H1 (cell line): ENCODE measurements at regions not wholly inside any gene's neighbourhood (a gene's known extent, or its start where the extent isn't known, plus 50 kb on each side); places are given as distances from the start of the nearest gene placed in this dataset.

Experiments used
- CTCF ChIA-PET: fragments of 300-600 bp; sonication (Branson Sonifier 250); formaldehyde crosslinking; loops from one replicate; lab custom pipeline; 2021; ENCODE audit not compliant: partially characterized antibody; lab: Charles Lee
- POLR2A ChIA-PET: fragments of 300-600 bp; sonication (Branson Sonifier 250); formaldehyde crosslinking; loops from one replicate; lab custom pipeline; 2021; ENCODE audit warnings: inconsistent platforms; ENCODE audit not compliant: partially characterized antibody; lab: Charles Lee
- DNase-seq, 2 experiments: peaks; one replicate each; pipeline versions ENCODE4 v3.0.0 to v3.0.0-alpha.2; 2010 to 2022; ENCODE audit warnings: low spot score in 2 of 2, low read depth in 1 of 2, mixed read lengths in 1 of 2
- FAIRE-seq: peaks from 2 replicates; lab custom pipeline; 2011; peaks lifted over from hg19 to GRCh38; lab: Jason Lieb, UNC
- H2AFZ ChIP-seq: 2 replicates; pipeline ENCODE4 v1.8.1; 2012; ENCODE audit warnings: low read length, inconsistent platforms
- H2AK5ac ChIP-seq: 2 replicates; pipeline ENCODE4 v1.6.1; 2013; ENCODE audit warnings: low read depth, low read length
- H2BK120ac ChIP-seq: replicated peaks from 2 replicates; pipeline ENCODE3; 2013; ENCODE audit warnings: low read depth, low read length, inconsistent platforms
- H2BK12ac ChIP-seq: 2 replicates; pipeline ENCODE4 v1.6.1; 2013; ENCODE audit warnings: low read depth, low read length
- H2BK15ac ChIP-seq: 2 replicates; pipeline ENCODE4 v1.6.1; 2013; ENCODE audit warnings: low read length
- H2BK20ac ChIP-seq: 2 replicates; pipeline ENCODE4 v1.6.1; 2013; ENCODE audit warnings: low read length
- H2BK5ac ChIP-seq: 2 replicates; pipeline ENCODE4 v1.6.1; 2013; ENCODE audit warnings: low read depth, low read length
- H3K14ac ChIP-seq: 2 replicates; pipeline ENCODE4 v1.6.1; 2013; ENCODE audit warnings: inconsistent platforms; ENCODE audit not compliant: insufficient read length
- H3K18ac ChIP-seq: 2 replicates; pipeline ENCODE4 v1.6.1; 2013; ENCODE audit warnings: low read length; ENCODE audit errors: extremely low read depth
- H3K23ac ChIP-seq: 2 replicates; pipeline ENCODE4 v1.6.1; 2013; ENCODE audit warnings: inconsistent platforms; ENCODE audit not compliant: insufficient read length
- H3K23me2 ChIP-seq: 2 replicates; pipeline ENCODE4 v1.6.1; 2013; ENCODE audit warnings: low read depth, low read length
- H3K27ac ChIP-seq: 2 replicates; pipeline ENCODE4 v1.6.1; 2011; ENCODE audit warnings: low read depth, low read length, inconsistent platforms
- H3K27me3 ChIP-seq, 4 experiments: replicated peaks in 1 of 4; 1 replicate in 1 of 4; 2 replicates in 3 of 4; pipeline versions ENCODE4 v1.6.1 to v1.8.1; 2011 to 2013; ENCODE audit warnings: low read length in 3 of 4, mild to moderate bottlenecking in 3 of 4, inconsistent platforms in 2 of 4, mixed read lengths in 2 of 4, moderate library complexity in 1 of 4; ENCODE audit not compliant: control insufficient read depth in 3 of 4, insufficient read depth in 3 of 4; ENCODE audit errors: extremely low read depth in 1 of 4
- H3K36me3 ChIP-seq, 4 experiments: 2 replicates each; pipeline versions ENCODE4 v1.6.1 to v1.8.1; 2011 to 2013; ENCODE audit warnings: mild to moderate bottlenecking in 4 of 4, low read length in 3 of 4, moderate library complexity in 2 of 4, control low read depth in 1 of 4, inconsistent platforms in 1 of 4; ENCODE audit not compliant: insufficient read depth in 4 of 4, control insufficient read depth in 2 of 4
- H3K4ac ChIP-seq: replicated peaks from 2 replicates; pipeline ENCODE3; 2013; ENCODE audit warnings: low read length, low read depth, mixed read lengths, inconsistent platforms; ENCODE audit not compliant: insufficient read length
- H3K4me1 ChIP-seq, 4 experiments: replicated peaks in 1 of 4; 1 replicate in 1 of 4; 2 replicates in 3 of 4; pipeline versions ENCODE4 v1.6.1 to v1.8.1; 2011 to 2013; ENCODE audit warnings: low read length in 3 of 4, inconsistent platforms in 2 of 4, mixed read lengths in 1 of 4; ENCODE audit not compliant: insufficient read depth in 4 of 4, control insufficient read depth in 3 of 4
- H3K4me2 ChIP-seq, 2 experiments: 2 replicates each; pipeline versions ENCODE4 v1.6.1 to v1.8.1; 2011 to 2013; ENCODE audit warnings: low read depth in 2 of 2, low read length in 2 of 2, control low read depth in 1 of 2, inconsistent platforms in 1 of 2, mild to moderate bottlenecking in 1 of 2; ENCODE audit not compliant: insufficient read depth in 1 of 2
- H3K4me3 ChIP-seq, 4 experiments: fragments of 200-600, 300-600 bp in 1 of 4; sonication (generic), shearing (Covaris generic), sonication (Bioruptor Twin) in 1 of 4; 2 replicates each; pipeline versions ENCODE4 v1.5.1 to v1.8.1; 2011 to 2016; ENCODE audit warnings: low read length in 4 of 4, low read depth in 3 of 4, control low read depth in 2 of 4, inconsistent platforms in 2 of 4, mild to moderate bottlenecking in 2 of 4, mixed read lengths in 1 of 4, moderate library complexity in 1 of 4; ENCODE audit not compliant: insufficient read depth in 2 of 4; ENCODE audit errors: extremely low read depth in 1 of 4
- H3K56ac ChIP-seq: replicated peaks from 2 replicates; pipeline ENCODE3; 2013; ENCODE audit warnings: low read depth, mild to moderate bottlenecking, mixed read lengths, low read length, inconsistent platforms; ENCODE audit not compliant: insufficient read length
- H3K79me1 ChIP-seq: 2 replicates; pipeline ENCODE4 v1.6.1; 2013; ENCODE audit warnings: low read depth, low read length, control low read depth
- H3K79me2 ChIP-seq, 2 experiments: 2 replicates each; pipeline versions ENCODE4 v1.6.1 to v1.8.1; 2012 to 2013; ENCODE audit warnings: low read length in 2 of 2, mild to moderate bottlenecking in 2 of 2, inconsistent platforms in 1 of 2; ENCODE audit not compliant: insufficient read depth in 2 of 2, control insufficient read depth in 1 of 2
- H3K9ac ChIP-seq, 4 experiments: replicated peaks in 1 of 4; 1 replicate in 1 of 4; 2 replicates in 3 of 4; pipeline versions ENCODE4 v1.6.1 to v1.8.1; 2011 to 2013; ENCODE audit warnings: low read depth in 3 of 4, low read length in 3 of 4, control low read depth in 2 of 4, mild to moderate bottlenecking in 2 of 4, moderate library complexity in 2 of 4, inconsistent platforms in 1 of 4; ENCODE audit errors: extremely low read depth in 1 of 4
- H3K9me3 ChIP-seq, 2 experiments: 2 replicates each; pipeline versions ENCODE4 v1.6.1 to v1.8.1; 2012 to 2013; ENCODE audit warnings: mild to moderate bottlenecking in 2 of 2, moderate library complexity in 2 of 2, control low read depth in 1 of 2, inconsistent platforms in 1 of 2, low read depth in 1 of 2, low read length in 1 of 2, mixed read lengths in 1 of 2; ENCODE audit not compliant: insufficient read depth in 2 of 2
- H4K20me1 ChIP-seq, 2 experiments: replicated peaks in 1 of 2; 2 replicates each; pipeline versions ENCODE3 to v1.8.1; 2011 to 2013; ENCODE audit warnings: inconsistent platforms in 2 of 2, low read length in 2 of 2, mild to moderate bottlenecking in 1 of 2; ENCODE audit not compliant: insufficient read depth in 2 of 2, control insufficient read depth in 1 of 2
- H4K5ac ChIP-seq: 2 replicates; pipeline ENCODE4 v1.6.1; 2013; ENCODE audit warnings: low read length, low read depth, mixed read lengths, inconsistent platforms; ENCODE audit not compliant: insufficient read length
- H4K8ac ChIP-seq: 2 replicates; pipeline ENCODE4 v1.8.0; 2013; ENCODE audit warnings: mild to moderate bottlenecking, moderate library complexity, low read length, inconsistent platforms; ENCODE audit not compliant: insufficient read depth; ENCODE audit errors: extremely low read depth
- H4K91ac ChIP-seq: replicated peaks from 2 replicates; pipeline ENCODE3; 2013; ENCODE audit warnings: low read length, mixed read lengths, inconsistent platforms; ENCODE audit not compliant: insufficient read length
- FOSL1 ChIP-seq: IDR thresholded peaks from 2 replicates; pipeline ENCODE4 v1.6.1; 2011; ENCODE audit warnings: mild to moderate bottlenecking, low read depth, low read length, moderate library complexity; ENCODE audit not compliant: insufficient read depth
- SAP30 ChIP-seq: fragments of 300-600 bp; sonication (generic); IDR thresholded peaks from 2 replicates; pipeline ENCODE4 v1.7.1; 2012; ENCODE audit warnings: low read length, moderate library complexity, mild to moderate bottlenecking, inconsistent platforms; ENCODE audit not compliant: insufficient read depth, insufficient replicate concordance
- SIN3A ChIP-seq, 2 experiments: IDR thresholded peaks in 1 of 2; conservative IDR thresholded peaks in 1 of 2; 2 replicates each; pipeline ENCODE4 v1.6.1; 2011 to 2012; ENCODE audit warnings: low read length in 2 of 2, improper control_type of control experiment in 1 of 2, low read depth in 1 of 2, mild to moderate bottlenecking in 1 of 2
- WGBS, 2 experiments: shearing (Covaris generic) in 1 of 2; methylation state at CpG; one replicate each; pipeline versions ENCODE4 v1.1.6 to v1.1.7; 2013 to 2015; ENCODE audit warnings: low lambda C conversion rate in 2 of 2, mixed read lengths in 2 of 2, inconsistent platforms in 1 of 2, low coverage in 1 of 2, missing lambda C conversion rate in 1 of 2; ENCODE audit not compliant: insufficient replicate concordance in 2 of 2, insufficient coverage in 1 of 2, insufficient read length in 1 of 2; ENCODE audit errors: extremely low coverage in 1 of 2, missing lambda C conversion rate in 1 of 2; 5-methylcytosine and 5-hydroxymethylcytosine counted together

DNA sequence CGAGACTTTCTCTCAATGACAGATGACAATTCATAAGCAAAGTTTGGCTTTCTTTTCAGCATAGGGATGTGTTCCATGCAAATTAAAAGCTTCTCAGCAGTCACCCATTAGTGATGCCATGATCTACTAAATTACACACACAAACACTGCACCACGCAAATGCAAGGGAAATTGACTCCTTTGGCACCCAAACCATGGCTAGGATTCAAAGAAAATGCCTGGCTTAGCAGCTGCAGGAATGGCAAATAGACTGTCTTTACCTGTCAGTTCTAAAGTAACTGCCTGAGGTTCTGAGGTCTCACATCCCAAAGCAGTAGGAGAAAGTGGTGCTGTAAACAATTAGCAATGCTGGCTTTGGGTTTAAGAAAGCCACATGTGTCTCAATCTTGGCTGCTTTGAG is 108.6 kb upstream of the ATP10B start:
- H4K20me1 ChIP-seq, result no peaks in the 10 kb centered on the region
- H2AK5ac ChIP-seq, result no peak overlapping the region
- H3K9ac ChIP-seq, result no peak overlapping the region
- H4K91ac ChIP-seq, result no peak overlapping the region
- H3K27ac ChIP-seq, result no peak overlapping the region
- no peak overlapping the region for H3K4me2 ChIP-seq
- no peaks in the 10 kb centered on the region for H3K36me3 ChIP-seq
- H3K4me1 ChIP-seq, result no peaks in the 10 kb centered on the region
- no peak overlapping the region for H2BK120ac ChIP-seq
- no peak overlapping the region for H3K4me3 ChIP-seq
- ChIA-PET CTCF (interaction anchor here (0.6 to 1.1 kb wide), 3 partner anchors 58 to 938 kb away, joined by 3 read pairs; no protein-coding TSS in a partner anchor), POLR2A (no interaction called here)
- peak overlapping the region; percentile 30; the same call in 1 of the 2 replicates for H2AFZ ChIP-seq
- no peak overlapping the region for H2BK15ac ChIP-seq
- no peaks in the 10 kb centered on the region for H3K79me1 ChIP-seq
- no peak overlapping the region for H4K5ac ChIP-seq
- H3K79me2 ChIP-seq, result no peaks in the 10 kb centered on the region
- no peak overlapping the region for H3K4ac ChIP-seq
- H2BK20ac ChIP-seq, result no peak overlapping the region
- WGBS, 2 experiments, result 83% methylated on average over 2 of the region's 2 CpGs; no CpG with 5 or more reads in 1 of the 2 experiments
- no peaks in the 10 kb centered on the region for H3K23me2 ChIP-seq
- no peak overlapping the region for H2BK12ac ChIP-seq
- H4K8ac ChIP-seq, result no peak overlapping the region
- FAIRE-seq, result no peak
- no peak for DNase-seq
- H3K27me3 ChIP-seq, result no peaks in the 10 kb centered on the region
- H2BK5ac ChIP-seq, result no peak overlapping the region
- H3K56ac ChIP-seq, result no peak overlapping the region
- no peak overlapping the region for H3K23ac ChIP-seq
- H3K9me3 ChIP-seq, result no peaks in the 10 kb centered on the region
- no peak overlapping the region for H3K14ac ChIP-seq
- no peak overlapping the region for H3K18ac ChIP-seq
- TF ChIP-seq FOSL1 (no peak), SIN3A (conservative IDR thresholded peaks at IDR 0.05 in 1 of 2, IDR thresholded peaks at IDR 0.05 in 1 of 2; ENCODE audit: low read depth in 1 of 2, low read length in 2 of 2) (no peak), SAP30 (no peak)
